ENCODE measurements at regions not wholly inside any gene's neighbourhood (a gene's known extent, or its start where the extent isn't known, plus 50 kb on each side); places are given as distances from the start of the nearest gene placed in this dataset.

- H3K9me3 ChIP-seq (ENCODE audit: low read length): no peaks in the 10 kb centered on the region
- no peak overlapping the region for H3K4me3 ChIP-seq (ENCODE audit: low read length)
Measured at GRCh38 chr5:168055961-168056360, 235.5 kb upstream of the WWC1 start.

DNA sequence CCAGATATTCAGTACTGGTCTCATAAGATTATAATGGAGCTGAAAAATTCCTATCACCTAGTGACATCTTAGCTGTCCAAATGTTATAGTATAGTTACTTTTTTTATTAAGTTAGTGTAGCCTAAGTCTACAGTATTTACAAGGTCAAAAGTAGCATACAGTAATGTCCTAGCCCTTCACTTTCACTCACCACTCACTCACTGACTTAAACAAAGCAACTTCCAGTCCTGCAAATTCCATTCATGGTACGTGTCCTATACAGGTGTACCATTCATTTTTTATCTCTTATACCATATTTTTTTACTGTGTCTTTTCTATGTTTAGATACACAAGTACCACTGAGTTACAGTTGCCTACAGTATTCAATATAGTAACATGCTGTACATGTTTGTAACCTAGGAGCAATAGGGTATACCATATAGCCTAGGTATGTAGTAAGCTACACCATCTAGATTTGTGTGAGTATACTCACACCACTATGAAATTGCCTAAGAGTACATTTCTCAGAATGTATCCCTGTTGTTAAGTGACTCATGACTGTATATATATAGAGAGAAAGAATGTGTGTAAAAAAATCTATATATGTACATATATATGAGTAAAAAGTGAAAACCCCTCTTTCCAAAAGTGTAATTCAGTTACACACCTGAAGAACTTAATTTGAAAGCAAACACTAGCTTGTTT, 234.8 kb upstream of the WWC1 start:
- no peaks in the 10 kb centered on the region for H3K36me3 ChIP-seq (ENCODE audit: insufficient read depth, low read length)
- H3K4me3 ChIP-seq (ENCODE audit: low read length): no peak overlapping the region
- TF ChIP-seq EP300 (conservative IDR thresholded peaks at IDR 0.05; ENCODE audit: poor library complexity, severe bottlenecking) (no peak), MXI1 (conservative IDR thresholded peaks at IDR 0.05; ENCODE audit: poor library complexity, severe bottlenecking) (no peak), RAD21 (conservative IDR thresholded peaks at IDR 0.05) (no peak), POLR2AphosphoS5 (IDR thresholded peaks at IDR 0.05) (no peak)
- H3K27me3 ChIP-seq (ENCODE audit: insufficient read depth, low read depth, low read length): no peaks in the 10 kb centered on the region
- H3K4me2 ChIP-seq (ENCODE audit: low read length): no peak overlapping the region
- H3K9ac ChIP-seq (ENCODE audit: low read length): no peak overlapping the region
- H3K9me2 ChIP-seq (ENCODE audit: insufficient read depth, low read length): no peaks in the 10 kb centered on the region
- no peaks in the 10 kb centered on the region for H3K79me2 ChIP-seq (replicated peaks; ENCODE audit: insufficient read depth, low read length)
- H3F3A ChIP-seq (ENCODE audit: insufficient read depth, low read length, poor library complexity, severe bottlenecking): no peaks in the 10 kb centered on the region
- no peak overlapping the region for H3K27ac ChIP-seq (ENCODE audit: low read length)
- no peaks in the 10 kb centered on the region for H4K20me1 ChIP-seq (ENCODE audit: insufficient read depth)
- no peak overlapping the region for H2AFZ ChIP-seq (ENCODE audit: low read depth, low read length)
- no peaks in the 10 kb centered on the region for H3K9me3 ChIP-seq (ENCODE audit: low read length)

More at GRCh38 chr5:168055961-168056360, 235.5 kb upstream of the WWC1 start:
- H3K27me3 ChIP-seq (ENCODE audit: insufficient read depth, low read depth, low read length): no peaks in the 10 kb centered on the region
- H3F3A ChIP-seq (ENCODE audit: insufficient read depth, low read length, poor library complexity, severe bottlenecking): no peaks in the 10 kb centered on the region
- no peaks in the 10 kb centered on the region for H4K20me1 ChIP-seq (ENCODE audit: insufficient read depth)
- H3K9me2 ChIP-seq (ENCODE audit: insufficient read depth, low read length): no peaks in the 10 kb centered on the region
- H3K9ac ChIP-seq (ENCODE audit: low read length): no peak overlapping the region
- no peaks in the 10 kb centered on the region for H3K79me2 ChIP-seq (replicated peaks; ENCODE audit: insufficient read depth, low read length)
- no peak overlapping the region for H3K27ac ChIP-seq (ENCODE audit: low read length)
- H3K36me3 ChIP-seq (ENCODE audit: insufficient read depth, low read length): no peaks in the 10 kb centered on the region
- TF ChIP-seq POLR2AphosphoS5 (IDR thresholded peaks at IDR 0.05) (no peak), REST (IDR thresholded peaks at IDR 0.05; ENCODE audit: borderline replicate concordance) (no peak), TAF1 (IDR thresholded peaks at IDR 0.05; ENCODE audit: low read depth) (no peak), MXI1 (conservative IDR thresholded peaks at IDR 0.05; ENCODE audit: poor library complexity, severe bottlenecking) (no peak), EZH2 (IDR thresholded peaks at IDR 0.05; ENCODE audit: borderline replicate concordance, insufficient read depth, low read length, poor library complexity, severe bottlenecking) (no peak), EP300 (conservative IDR thresholded peaks at IDR 0.05; ENCODE audit: poor library complexity, severe bottlenecking) (no peak), RAD21 (conservative IDR thresholded peaks at IDR 0.05) (no peak), SMC3 (conservative IDR thresholded peaks at IDR 0.05; ENCODE audit: poor library complexity) (no peak)
- TF ChIP-seq, protein P1, sequence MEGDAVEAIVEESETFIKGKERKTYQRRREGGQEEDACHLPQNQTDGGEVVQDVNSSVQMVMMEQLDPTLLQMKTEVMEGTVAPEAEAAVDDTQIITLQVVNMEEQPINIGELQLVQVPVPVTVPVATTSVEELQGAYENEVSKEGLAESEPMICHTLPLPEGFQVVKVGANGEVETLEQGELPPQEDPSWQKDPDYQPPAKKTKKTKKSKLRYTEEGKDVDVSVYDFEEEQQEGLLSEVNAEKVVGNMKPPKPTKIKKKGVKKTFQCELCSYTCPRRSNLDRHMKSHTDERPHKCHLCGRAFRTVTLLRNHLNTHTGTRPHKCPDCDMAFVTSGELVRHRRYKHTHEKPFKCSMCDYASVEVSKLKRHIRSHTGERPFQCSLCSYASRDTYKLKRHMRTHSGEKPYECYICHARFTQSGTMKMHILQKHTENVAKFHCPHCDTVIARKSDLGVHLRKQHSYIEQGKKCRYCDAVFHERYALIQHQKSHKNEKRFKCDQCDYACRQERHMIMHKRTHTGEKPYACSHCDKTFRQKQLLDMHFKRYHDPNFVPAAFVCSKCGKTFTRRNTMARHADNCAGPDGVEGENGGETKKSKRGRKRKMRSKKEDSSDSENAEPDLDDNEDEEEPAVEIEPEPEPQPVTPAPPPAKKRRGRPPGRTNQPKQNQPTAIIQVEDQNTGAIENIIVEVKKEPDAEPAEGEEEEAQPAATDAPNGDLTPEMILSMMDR (IDR thresholded peaks at IDR 0.05; ENCODE audit: poor library complexity, severe bottlenecking): no peak
- H2AFZ ChIP-seq (ENCODE audit: low read depth, low read length): no peak overlapping the region
- H3K4me2 ChIP-seq (ENCODE audit: low read length): no peak overlapping the region
